ENCODE measurements at regions not wholly inside any gene's neighbourhood (a gene's known extent, or its start where the extent isn't known, plus 50 kb on each side); places are given as distances from the start of the nearest gene placed in this dataset.

- TF ChIP-seq CTCF (IDR thresholded peaks at IDR 0.05), result no peak
- no peak for TF ChIP-seq EP300 (IDR thresholded peaks at IDR 0.05; ENCODE audit: borderline replicate concordance in 1 of 2, low read depth in 1 of 2, low read length in 1 of 2)
- TF ChIP-seq RCOR1 (IDR thresholded peaks at IDR 0.05; ENCODE audit: low read length), result no peak
- no peak for TF ChIP-seq MEF2A (IDR thresholded peaks at IDR 0.05; ENCODE audit: borderline replicate concordance, low read depth)
- no peak for TF ChIP-seq SMC3 (IDR thresholded peaks at IDR 0.05; ENCODE audit: low read depth, low read length)
These were observed 284.8 kb downstream of the SMOC2 start (continued) for GRCh38 chr6:168725802-168726201.

GRCh38 chr6:168724669-168725570 lies 283.9 kb downstream of the SMOC2 start:
- TF ChIP-seq TAF1 (IDR thresholded peaks at IDR 0.05; ENCODE audit: borderline replicate concordance, low read depth, low read length) (no peak), GATA2 (CRISPR knock-in tag; IDR thresholded peaks at IDR 0.05) (no peak), POLR2AphosphoS5 (IDR thresholded peaks at IDR 0.05; ENCODE audit: low read depth, low read length) (no peak), TEAD4 (IDR thresholded peaks at IDR 0.05; ENCODE audit: borderline replicate concordance, insufficient read depth) (no peak), JUND (IDR thresholded peaks at IDR 0.05) (no peak), ZBTB33 (IDR thresholded peaks at IDR 0.05; ENCODE audit: borderline replicate concordance, low read depth) (no peak), IRF3 (IDR thresholded peaks at IDR 0.05; ENCODE audit: low read depth, low read length) (no peak), USF1 (IDR thresholded peaks at IDR 0.05; ENCODE audit: borderline replicate concordance, low read depth) (no peak), EZH2phosphoT487 (IDR thresholded peaks at IDR 0.05; ENCODE audit: borderline replicate concordance, low read depth) (no peak), RFX5 (IDR thresholded peaks at IDR 0.05; ENCODE audit: low read length) (no peak), RXRA (IDR thresholded peaks at IDR 0.05; ENCODE audit: borderline replicate concordance, low read depth) (no peak), SMC3 (IDR thresholded peaks at IDR 0.05; ENCODE audit: low read depth, low read length) (no peak), TCF12 (IDR thresholded peaks at IDR 0.05) (no peak), RAD21 (IDR thresholded peaks at IDR 0.05; ENCODE audit: low read length) (no peak), USF2 (IDR thresholded peaks at IDR 0.05; ENCODE audit: borderline replicate concordance, low read depth, low read length) (no peak), SIN3A (IDR thresholded peaks at IDR 0.05; ENCODE audit: borderline replicate concordance, low read depth, low read length) (no peak), PBX3 (IDR thresholded peaks at IDR 0.05) (no peak)
- H3K4me3 ChIP-seq (ENCODE audit: low read depth in 2 of 2, low read length in 1 of 2), result no peak overlapping the region
- no peaks in the 10 kb centered on the region; a peak in 1 of 4 replicates for H3K4me1 ChIP-seq (ENCODE audit: control insufficient read depth in 1 of 2, insufficient read depth in 2 of 2, low read depth in 1 of 2, low read length in 1 of 2)
- no peaks in the 10 kb centered on the region for H3K27me3 ChIP-seq (ENCODE audit: insufficient read depth)
- H3F3A ChIP-seq (replicated peaks; ENCODE audit: insufficient read depth), result no peaks in the 10 kb centered on the region
- DNase-seq, result no peak
- H3K9ac ChIP-seq, result no peak overlapping the region
- no peaks in the 10 kb centered on the region for H3K9me2 ChIP-seq
- no peak overlapping the region for H3K4me2 ChIP-seq
- no peak overlapping the region for H2AFZ ChIP-seq (ENCODE audit: low read depth)
- no peaks in the 10 kb centered on the region for H3K36me3 ChIP-seq (replicated peaks in 1 of 2; ENCODE audit: control insufficient read depth in 1 of 2, insufficient read depth in 2 of 2, low read length in 1 of 2)
- POLR2A ChIA-PET, result no interaction called here
- no peak overlapping the region for H3K27ac ChIP-seq (ENCODE audit: low read depth in 2 of 2, low read length in 1 of 2)
- WGBS (ENCODE audit: low lambda C conversion rate), result 26% methylated on average over 7 of the region's 10 CpGs
- no peaks in the 10 kb centered on the region for H4K20me1 ChIP-seq (ENCODE audit: insufficient read depth)
- H3K79me2 ChIP-seq (ENCODE audit: insufficient read depth), result no peaks in the 10 kb centered on the region
- H3K9me3 ChIP-seq, result no peaks in the 10 kb centered on the region
- CTCF ChIA-PET, result interaction anchor here (1.0 to 3.5 kb wide), 3 partner anchors 14 to 159 kb away, joined by 3 to 15 read pairs (median 3); no protein-coding TSS in a partner anchor
